ENCODE measurements at regions not wholly inside any gene's neighbourhood (a gene's known extent, or its start where the extent isn't known, plus 50 kb on each side); places are given as distances from the start of the nearest gene placed in this dataset.

GRCh38 chr7:89728481-89728880 is 425.8 kb upstream of the STEAP1 start:
- H3K27ac ChIP-seq (ENCODE audit: poor library complexity, severe bottlenecking) = no peak overlapping the region
- no peaks in the 10 kb centered on the region for H3K4me1 ChIP-seq (ENCODE audit: insufficient read depth, poor library complexity, severe bottlenecking)
- TF ChIP-seq CTCF (IDR thresholded peaks at IDR 0.05; ENCODE audit: poor library complexity, severe bottlenecking) = no peak
- no peak for ATAC-seq (ENCODE audit: low read depth)
- no peaks in the 10 kb centered on the region for H3K27me3 ChIP-seq (ENCODE audit: insufficient read depth, poor library complexity, severe bottlenecking)
- H3K9me3 ChIP-seq (ENCODE audit: severe bottlenecking) = no peaks in the 10 kb centered on the region
- H3K4me3 ChIP-seq (ENCODE audit: severe bottlenecking) = no peak overlapping the region
- no peaks in the 10 kb centered on the region for H3K36me3 ChIP-seq (ENCODE audit: low read depth)
- DNase-seq (ENCODE audit: low spot score) = no peak

- H3K27me3 ChIP-seq (ENCODE audit: insufficient read depth, poor library complexity, severe bottlenecking) = no peaks in the 10 kb centered on the region
- H3K4me3 ChIP-seq (ENCODE audit: severe bottlenecking) = no peak overlapping the region
- no peak for TF ChIP-seq CTCF (IDR thresholded peaks at IDR 0.05; ENCODE audit: poor library complexity, severe bottlenecking)
- H3K27ac ChIP-seq (ENCODE audit: poor library complexity, severe bottlenecking) = no peak overlapping the region
- no peak for DNase-seq (ENCODE audit: low spot score)
- no peaks in the 10 kb centered on the region for H3K36me3 ChIP-seq (ENCODE audit: low read depth)
- no peaks in the 10 kb centered on the region for H3K9me3 ChIP-seq (ENCODE audit: severe bottlenecking)
- no peaks in the 10 kb centered on the region for H3K4me1 ChIP-seq (ENCODE audit: insufficient read depth, poor library complexity, severe bottlenecking)
- no peak for ATAC-seq (ENCODE audit: low read depth)
These were observed 422.4 kb upstream of the STEAP1 start for GRCh38 chr7:89731751-89732445.

- Histone ChIP-seq H3K27me3 (ENCODE audit: insufficient read depth, poor library complexity, severe bottlenecking) (no peaks in the 10 kb centered on the region), H3K4me1 (ENCODE audit: insufficient read depth, poor library complexity, severe bottlenecking) (no peaks in the 10 kb centered on the region), H3K9me3 (ENCODE audit: severe bottlenecking) (no peaks in the 10 kb centered on the region), H3K27ac (ENCODE audit: poor library complexity, severe bottlenecking) (no peak overlapping the region), H3K36me3 (ENCODE audit: low read depth) (no peaks in the 10 kb centered on the region), H3K4me3 (ENCODE audit: severe bottlenecking) (no peak overlapping the region)
- ATAC-seq (ENCODE audit: low read depth) (no peak), DNase-seq (ENCODE audit: low spot score) (no peak)
- no peak for TF ChIP-seq CTCF (IDR thresholded peaks at IDR 0.05; ENCODE audit: poor library complexity, severe bottlenecking)
These were observed 415.7 kb upstream of the STEAP1 start for GRCh38 chr7:89738549-89738948.

- DNase-seq (ENCODE audit: low spot score) (no peak), ATAC-seq (ENCODE audit: low read depth) (0 out of 3 replicates have a peak, but pooled peaks have one; percentile 19)
- Histone ChIP-seq H3K36me3 (ENCODE audit: low read depth) (no peaks in the 10 kb centered on the region), H3K4me1 (ENCODE audit: insufficient read depth, poor library complexity, severe bottlenecking) (no peaks in the 10 kb centered on the region), H3K27me3 (ENCODE audit: insufficient read depth, poor library complexity, severe bottlenecking) (no peaks in the 10 kb centered on the region), H3K27ac (ENCODE audit: poor library complexity, severe bottlenecking) (no peak overlapping the region), H3K4me3 (ENCODE audit: severe bottlenecking) (no peak overlapping the region), H3K9me3 (ENCODE audit: severe bottlenecking) (no peaks in the 10 kb centered on the region)
- TF ChIP-seq CTCF (IDR thresholded peaks at IDR 0.05; ENCODE audit: poor library complexity, severe bottlenecking) = no peak
These were observed 396.4 kb upstream of the STEAP1 start for GRCh38 chr7:89757910-89758309.

GRCh38 chr7:89760690-89761089 is 393.6 kb upstream of the STEAP1 start:
- no peak for ATAC-seq (ENCODE audit: low read depth)
- no peaks in the 10 kb centered on the region for H3K36me3 ChIP-seq (ENCODE audit: low read depth)
- TF ChIP-seq CTCF (IDR thresholded peaks at IDR 0.05; ENCODE audit: poor library complexity, severe bottlenecking) = no peak
- peaks cover 3% of the 10 kb centered on the region for H3K27me3 ChIP-seq (ENCODE audit: insufficient read depth, poor library complexity, severe bottlenecking)
- no peak overlapping the region for H3K4me3 ChIP-seq (ENCODE audit: severe bottlenecking)
- no peak overlapping the region for H3K27ac ChIP-seq (ENCODE audit: poor library complexity, severe bottlenecking)
- no peak for DNase-seq (ENCODE audit: low spot score)
- H3K9me3 ChIP-seq (ENCODE audit: severe bottlenecking) = no peaks in the 10 kb centered on the region
- no peaks in the 10 kb centered on the region for H3K4me1 ChIP-seq (ENCODE audit: insufficient read depth, poor library complexity, severe bottlenecking)

Data from RWPE2 (cell line).